Thyroid gland (tissue), 4 donors: ENCODE measurements at regions not wholly inside any gene's neighbourhood (a gene's known extent, or its start where the extent isn't known, plus 50 kb on each side); places are given as distances from the start of the nearest gene placed in this dataset.

Source experiments
- DNase-seq, 2 donors: peaks; one replicate each; pipeline ENCODE4 v3.0.0-alpha.2; 2019
- H3K27ac ChIP-seq, 3 donors: fragments of 200-600 bp; sonication (generic); 1 replicate in 2 of 3; 2 replicates in 1 of 3; pipeline ENCODE4 v1.5.1; 2016 to 2019; ENCODE audit warnings: mild to moderate bottlenecking in 1 of 3, moderate library complexity in 1 of 3
- H3K27me3 ChIP-seq: fragments of 200-600 bp; sonication (generic); one replicate; pipeline ENCODE4 v1.5.1; 2019
- H3K36me3 ChIP-seq, 2 donors: fragments of 200-600 bp; sonication (generic); one replicate each; pipeline ENCODE4 v1.5.1; 2016 to 2019
- H3K4me1 ChIP-seq, 2 donors: fragments of 200-600 bp; sonication (generic); one replicate each; pipeline ENCODE4 v1.5.1; 2017 to 2019
- H3K4me3 ChIP-seq, 3 donors: fragments of 200-600 bp; sonication (generic); replicated peaks in 1 of 3; 1 replicate in 2 of 3; 2 replicates in 1 of 3; pipeline ENCODE4 v1.5.1; 2016; ENCODE audit warnings: mild to moderate bottlenecking in 1 of 3
- H3K9me3 ChIP-seq: fragments of 200-600 bp; sonication (generic); one replicate; pipeline ENCODE4 v1.5.1; 2017
- POLR2A ChIP-seq, 2 donors: fragments of 450-650 bp; IDR thresholded peaks; one replicate each; pipeline ENCODE4 v1.6.1; 2017; ENCODE audit warnings: antibody characterized with exemption in 2 of 2, mild to moderate bottlenecking in 2 of 2, moderate library complexity in 1 of 2
- WGBS, 2 donors: methylation state at CpG; one replicate each; pipeline ENCODE4 v1.1.5; 2017; 5-methylcytosine and 5-hydroxymethylcytosine counted together
- intact Hi-C: fragments of 100-400 bp; cut with DNase I; formaldehyde crosslinking; loops from one replicate; pipeline ENCODE4 v1.15.1; 2023
- TF ChIP-seq, protein P1 (sequence below), 6 experiments: fragments of 200-600 bp in 3 of 6; fragments of 450-650 bp in 3 of 6; sonication (generic) in 3 of 6; IDR thresholded peaks; one replicate each; pipeline ENCODE4 v1.5.1; 2016 to 2019; ENCODE audit warnings: antibody characterized with exemption in 6 of 6, mild to moderate bottlenecking in 2 of 6, inconsistent platforms in 1 of 6, moderate library complexity in 1 of 6

DNA sequence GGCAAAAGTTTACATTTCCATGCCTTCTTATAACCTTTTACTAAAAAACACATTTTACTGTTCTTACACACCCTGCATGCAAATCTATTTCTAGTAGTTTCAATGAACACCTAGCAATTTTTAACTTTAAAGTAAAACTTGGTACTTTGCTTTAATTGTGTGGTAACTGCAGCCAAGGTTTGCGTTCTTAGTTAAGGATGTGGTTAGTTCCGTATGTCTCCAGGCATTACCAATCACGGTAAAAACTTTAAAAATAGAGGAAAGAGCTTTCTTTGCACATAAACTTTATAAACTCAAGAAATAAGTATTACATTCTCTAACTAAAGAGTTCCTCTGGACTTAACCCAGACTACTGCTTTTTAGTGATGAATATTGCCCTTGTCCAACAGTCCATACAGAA is 795.2 kb downstream of the SLC16A7 start:
- no peak for DNase-seq
- intact Hi-C loops, result no loop called here
- 56 to 60% methylated on average over 3 of the region's 3 CpGs for WGBS, 2 donors

DNA sequence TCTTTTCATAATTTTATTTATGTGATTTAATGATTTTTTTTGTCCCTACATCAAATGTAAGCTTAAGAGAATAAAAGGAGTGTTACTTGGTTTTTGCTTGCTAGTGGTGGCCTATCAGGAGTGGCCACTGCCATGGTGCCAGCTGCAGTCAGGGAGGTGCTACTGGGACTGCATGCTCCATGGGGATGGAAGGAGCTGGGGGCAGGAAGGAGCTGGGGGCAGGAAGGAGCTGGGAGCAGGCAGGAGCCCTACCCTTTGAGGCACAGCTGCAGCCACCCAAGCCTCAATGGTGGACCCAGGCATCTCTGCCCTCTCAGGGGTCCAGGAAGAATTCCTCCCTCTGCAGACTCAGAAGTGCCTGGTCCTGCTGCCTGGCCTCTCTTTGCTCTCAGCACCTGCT is 796.0 kb downstream of the SLC16A7 start:
- intact Hi-C loops, result no loop called here
- H3K4me1 ChIP-seq, result no peaks in the 10 kb centered on the region
- TF ChIP-seq, protein P1, sequence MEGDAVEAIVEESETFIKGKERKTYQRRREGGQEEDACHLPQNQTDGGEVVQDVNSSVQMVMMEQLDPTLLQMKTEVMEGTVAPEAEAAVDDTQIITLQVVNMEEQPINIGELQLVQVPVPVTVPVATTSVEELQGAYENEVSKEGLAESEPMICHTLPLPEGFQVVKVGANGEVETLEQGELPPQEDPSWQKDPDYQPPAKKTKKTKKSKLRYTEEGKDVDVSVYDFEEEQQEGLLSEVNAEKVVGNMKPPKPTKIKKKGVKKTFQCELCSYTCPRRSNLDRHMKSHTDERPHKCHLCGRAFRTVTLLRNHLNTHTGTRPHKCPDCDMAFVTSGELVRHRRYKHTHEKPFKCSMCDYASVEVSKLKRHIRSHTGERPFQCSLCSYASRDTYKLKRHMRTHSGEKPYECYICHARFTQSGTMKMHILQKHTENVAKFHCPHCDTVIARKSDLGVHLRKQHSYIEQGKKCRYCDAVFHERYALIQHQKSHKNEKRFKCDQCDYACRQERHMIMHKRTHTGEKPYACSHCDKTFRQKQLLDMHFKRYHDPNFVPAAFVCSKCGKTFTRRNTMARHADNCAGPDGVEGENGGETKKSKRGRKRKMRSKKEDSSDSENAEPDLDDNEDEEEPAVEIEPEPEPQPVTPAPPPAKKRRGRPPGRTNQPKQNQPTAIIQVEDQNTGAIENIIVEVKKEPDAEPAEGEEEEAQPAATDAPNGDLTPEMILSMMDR (IDR thresholded peaks at IDR 0.05), result no peak
- TF ChIP-seq POLR2A (IDR thresholded peaks at IDR 0.05), result no peak
- DNase-seq, result no peak
- no peak overlapping the region for H3K4me3 ChIP-seq
- H3K9me3 ChIP-seq, result no peaks in the 10 kb centered on the region
- no peaks in the 10 kb centered on the region for H3K36me3 ChIP-seq
- H3K27ac ChIP-seq, result no peak overlapping the region
- H3K27me3 ChIP-seq, result no peaks in the 10 kb centered on the region

More for the DNA sequence above, 795.2 kb downstream of the SLC16A7 start:
- Histone ChIP-seq H3K4me1 (no peaks in the 10 kb centered on the region), H3K27ac (no peak overlapping the region), H3K27me3 (no peaks in the 10 kb centered on the region), H3K4me3 (no peak overlapping the region), H3K36me3 (no peaks in the 10 kb centered on the region), H3K9me3 (no peaks in the 10 kb centered on the region)
- TF ChIP-seq, protein P1 (IDR thresholded peaks at IDR 0.05), result no peak
- no peak for TF ChIP-seq POLR2A (IDR thresholded peaks at IDR 0.05)

DNA sequence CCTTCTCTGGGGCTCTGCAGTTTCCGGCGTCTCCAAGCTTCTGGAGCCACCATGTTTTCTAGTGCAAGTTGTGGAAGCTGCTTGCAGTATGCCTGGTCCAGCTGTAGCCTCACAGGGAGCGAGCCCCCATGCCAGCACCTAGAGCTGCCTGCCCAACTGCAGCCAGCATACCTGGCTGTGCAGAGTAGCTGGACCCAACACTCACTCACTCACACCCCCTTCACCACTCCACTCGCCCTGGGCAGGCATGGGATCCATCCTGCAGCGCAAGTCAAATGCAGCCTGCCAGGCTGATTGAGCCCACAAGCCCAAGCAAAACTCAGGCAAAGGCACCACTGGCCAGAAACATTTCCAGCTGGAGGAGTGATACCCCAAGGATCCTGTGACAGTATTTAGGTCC is 797.3 kb downstream of the SLC16A7 start:
- no peak overlapping the region for H3K4me3 ChIP-seq
- WGBS, 2 donors, result 89 to 96% methylated on average over 5 of the region's 5 CpGs
- no peak for DNase-seq
- no peaks in the 10 kb centered on the region for H3K27me3 ChIP-seq
- no peak overlapping the region for H3K27ac ChIP-seq
- TF ChIP-seq, protein P1 (IDR thresholded peaks at IDR 0.05), result no peak
- no peak for TF ChIP-seq POLR2A (IDR thresholded peaks at IDR 0.05)
- H3K9me3 ChIP-seq, result no peaks in the 10 kb centered on the region
- H3K36me3 ChIP-seq, result no peaks in the 10 kb centered on the region
- H3K4me1 ChIP-seq, result no peaks in the 10 kb centered on the region
- intact Hi-C loops, result no loop called here

DNA sequence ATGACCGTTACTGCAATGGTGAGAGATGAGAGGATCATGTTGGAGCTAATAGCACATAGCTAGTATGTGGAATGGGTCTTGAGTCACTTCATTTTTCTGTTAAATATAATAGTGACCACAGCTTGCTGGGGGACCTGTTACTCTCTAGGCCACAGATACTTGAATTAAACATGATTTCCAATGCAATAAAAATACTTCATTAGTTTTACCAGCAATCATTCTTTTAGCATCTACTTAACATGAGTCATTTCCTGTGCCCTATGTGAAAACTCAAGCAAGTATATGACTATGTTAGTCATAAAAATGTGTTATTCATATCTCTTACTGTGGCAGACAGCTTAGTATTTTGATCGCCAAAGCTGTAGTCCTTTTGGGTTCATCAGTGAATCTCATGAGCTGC is 798.8 kb downstream of the SLC16A7 start:
- intact Hi-C loops, result no loop called here

DNA sequence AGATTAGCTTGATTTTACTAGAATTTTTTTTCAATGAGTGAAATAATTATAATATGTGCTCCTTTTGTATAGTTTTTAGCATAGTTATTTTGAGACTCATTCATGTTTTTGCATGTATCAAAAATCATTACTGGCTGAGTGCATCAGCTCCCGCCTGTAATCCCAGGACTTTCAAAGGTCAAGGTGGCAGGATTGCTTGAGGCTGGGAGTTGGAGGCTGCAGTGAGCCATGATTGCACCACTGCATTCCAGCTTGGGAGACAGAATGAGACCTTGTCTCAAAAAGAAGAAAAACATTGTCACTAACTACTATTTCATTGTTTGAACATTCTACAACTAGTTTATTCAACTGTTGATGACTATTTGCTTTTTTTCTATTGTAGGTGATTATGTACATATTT is 802.7 kb downstream of the SLC16A7 start:
- TF ChIP-seq POLR2A (IDR thresholded peaks at IDR 0.05), result no peak
- TF ChIP-seq, protein P1 (IDR thresholded peaks at IDR 0.05), result no peak
- Histone ChIP-seq H3K4me3 (no peak overlapping the region), H3K36me3 (no peaks in the 10 kb centered on the region), H3K4me1 (no peaks in the 10 kb centered on the region), H3K9me3 (no peaks in the 10 kb centered on the region), H3K27me3 (no peaks in the 10 kb centered on the region), H3K27ac (no peak overlapping the region)
- no peak for DNase-seq
- 87 to 91% methylated on average over 1 of the region's 1 CpG for WGBS, 2 donors
- intact Hi-C loops, result no loop called here

More for the DNA sequence above, 798.8 kb downstream of the SLC16A7 start:
- no peaks in the 10 kb centered on the region for H3K4me1 ChIP-seq
- DNase-seq, result no peak
- TF ChIP-seq, protein P1 (IDR thresholded peaks at IDR 0.05), result no peak
- TF ChIP-seq POLR2A (IDR thresholded peaks at IDR 0.05), result no peak
- no peaks in the 10 kb centered on the region for H3K27me3 ChIP-seq
- no peaks in the 10 kb centered on the region for H3K36me3 ChIP-seq
- 92 to 96% methylated on average over 2 of the region's 2 CpGs for WGBS, 2 donors
- H3K4me3 ChIP-seq, result no peak overlapping the region
- H3K9me3 ChIP-seq, result no peaks in the 10 kb centered on the region
- H3K27ac ChIP-seq, result no peak overlapping the region
